ENCODE measurements at regions not wholly inside any gene's neighbourhood (a gene's known extent, or its start where the extent isn't known, plus 50 kb on each side); places are given as distances from the start of the nearest gene placed in this dataset.

DNA sequence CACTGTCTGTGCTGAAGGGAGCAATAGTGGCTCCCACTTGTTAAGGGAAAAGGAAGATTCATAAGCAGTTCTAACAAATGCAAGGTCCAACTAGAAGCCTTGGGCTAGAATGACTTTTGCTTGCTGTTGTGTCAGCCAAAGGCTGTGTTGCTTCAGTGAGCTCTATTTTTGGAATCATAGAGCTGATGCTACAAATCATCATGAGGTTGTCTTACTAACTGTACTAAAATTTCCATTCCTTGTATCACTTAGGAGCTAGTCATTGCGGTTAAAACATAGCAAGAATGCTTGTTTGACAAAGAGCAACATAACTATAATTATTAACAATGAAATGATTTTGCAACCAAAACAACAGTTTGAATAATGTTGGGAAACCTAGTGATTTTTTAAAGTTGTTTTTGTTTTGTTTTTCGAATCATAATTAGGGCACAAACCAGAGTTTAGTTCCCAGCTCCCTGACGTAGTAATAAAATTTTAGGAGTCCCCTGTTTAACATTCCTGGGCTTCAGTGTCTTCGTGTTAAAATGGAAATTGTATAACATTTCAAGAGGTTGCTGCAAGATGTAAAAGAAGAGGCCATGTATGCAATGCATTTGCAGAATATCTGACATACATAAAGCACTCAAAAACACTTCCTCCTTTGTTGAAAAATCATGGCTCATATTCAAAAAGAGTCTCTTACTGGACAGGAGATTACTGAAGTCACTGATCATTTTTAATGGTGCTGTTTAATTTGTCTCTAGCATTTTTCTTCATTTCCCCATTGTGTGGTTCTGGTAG lies 183.4 kb downstream of the MACC1 start:
- 60 to 66% (median 62%) methylated on average over 4 of the region's 4 CpGs for WGBS, 3 donors
- TF ChIP-seq, protein P1, sequence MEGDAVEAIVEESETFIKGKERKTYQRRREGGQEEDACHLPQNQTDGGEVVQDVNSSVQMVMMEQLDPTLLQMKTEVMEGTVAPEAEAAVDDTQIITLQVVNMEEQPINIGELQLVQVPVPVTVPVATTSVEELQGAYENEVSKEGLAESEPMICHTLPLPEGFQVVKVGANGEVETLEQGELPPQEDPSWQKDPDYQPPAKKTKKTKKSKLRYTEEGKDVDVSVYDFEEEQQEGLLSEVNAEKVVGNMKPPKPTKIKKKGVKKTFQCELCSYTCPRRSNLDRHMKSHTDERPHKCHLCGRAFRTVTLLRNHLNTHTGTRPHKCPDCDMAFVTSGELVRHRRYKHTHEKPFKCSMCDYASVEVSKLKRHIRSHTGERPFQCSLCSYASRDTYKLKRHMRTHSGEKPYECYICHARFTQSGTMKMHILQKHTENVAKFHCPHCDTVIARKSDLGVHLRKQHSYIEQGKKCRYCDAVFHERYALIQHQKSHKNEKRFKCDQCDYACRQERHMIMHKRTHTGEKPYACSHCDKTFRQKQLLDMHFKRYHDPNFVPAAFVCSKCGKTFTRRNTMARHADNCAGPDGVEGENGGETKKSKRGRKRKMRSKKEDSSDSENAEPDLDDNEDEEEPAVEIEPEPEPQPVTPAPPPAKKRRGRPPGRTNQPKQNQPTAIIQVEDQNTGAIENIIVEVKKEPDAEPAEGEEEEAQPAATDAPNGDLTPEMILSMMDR (IDR thresholded peaks at IDR 0.05): no peak
- intact Hi-C loops (cut with DNase I): no loop called here
- no peaks in the 10 kb centered on the region for H3K27me3 ChIP-seq (ENCODE audit: insufficient read depth in 3 of 3, low read length in 2 of 3)
- H3K9me3 ChIP-seq: no peaks in the 10 kb centered on the region
- ATAC-seq (no peak), DNase-seq (no peak)
- H3K36me3 ChIP-seq (ENCODE audit: insufficient read depth in 1 of 2, low read depth in 1 of 2): no peaks in the 10 kb centered on the region
- H3K27ac ChIP-seq: no peak overlapping the region
- no peaks in the 10 kb centered on the region for H3K4me1 ChIP-seq
- H3K4me3 ChIP-seq: no peak overlapping the region

DNA sequence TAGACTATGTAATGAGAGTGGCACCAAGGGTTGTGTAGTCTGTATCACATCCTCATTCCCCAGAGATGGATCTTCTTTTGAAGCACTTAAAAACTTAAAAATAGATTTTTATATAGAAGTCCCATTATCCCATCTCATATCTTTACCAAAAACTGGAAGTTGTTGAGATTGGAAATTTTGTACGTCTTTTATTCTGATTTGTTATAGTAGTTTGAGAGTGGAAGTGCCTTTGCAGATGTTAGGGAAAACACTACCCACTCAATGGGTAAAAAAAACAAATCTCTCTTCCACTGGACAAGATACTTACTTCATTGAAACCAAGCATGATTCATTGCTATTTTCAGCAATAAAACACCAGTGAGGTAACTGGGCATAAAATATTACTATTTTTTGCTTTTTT lies 184.4 kb downstream of the MACC1 start:
- DNase-seq (no peak), ATAC-seq (no peak)
- Histone ChIP-seq H3K4me3 (no peak overlapping the region), H3K4me1 (no peaks in the 10 kb centered on the region), H3K27ac (no peak overlapping the region), H3K9me3 (no peaks in the 10 kb centered on the region), H3K27me3 (ENCODE audit: insufficient read depth in 3 of 3, low read length in 2 of 3) (no peaks in the 10 kb centered on the region), H3K36me3 (ENCODE audit: insufficient read depth in 1 of 2, low read depth in 1 of 2) (no peaks in the 10 kb centered on the region)
- WGBS, 3 donors: 71 to 81% (median 81%) methylated on average over 1 of the region's 1 CpG
- intact Hi-C loops (cut with DNase I): no loop called here
- TF ChIP-seq, protein P1 (IDR thresholded peaks at IDR 0.05): no peak

DNA sequence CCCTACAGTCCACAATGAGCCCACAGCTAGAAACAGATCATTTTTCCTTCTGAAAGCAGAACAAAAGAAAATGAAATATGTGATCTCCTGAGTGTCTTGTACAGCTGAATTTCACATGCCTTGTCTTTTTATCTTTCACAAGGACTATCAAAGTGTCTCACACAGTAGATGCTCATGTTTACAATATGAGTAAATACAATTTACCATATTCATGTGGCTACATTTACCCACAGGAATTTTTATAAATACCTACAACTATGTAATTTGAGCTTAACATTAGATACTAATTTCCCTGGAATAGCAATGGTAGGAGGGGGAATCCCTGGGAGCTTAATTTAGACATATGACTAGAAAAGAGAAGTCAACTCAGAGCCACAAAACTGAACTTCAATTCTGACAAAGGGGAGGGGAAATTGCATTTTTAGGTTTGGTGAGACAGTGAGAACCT lies 186.2 kb downstream of the MACC1 start:
- Histone ChIP-seq H3K4me3 (no peak overlapping the region), H3K36me3 (ENCODE audit: insufficient read depth in 1 of 2, low read depth in 1 of 2) (no peaks in the 10 kb centered on the region), H3K27ac (no peak overlapping the region), H3K27me3 (ENCODE audit: insufficient read depth in 3 of 3, low read length in 2 of 3) (no peaks in the 10 kb centered on the region), H3K4me1 (no peaks in the 10 kb centered on the region), H3K9me3 (no peaks in the 10 kb centered on the region)
- TF ChIP-seq, protein P1 (IDR thresholded peaks at IDR 0.05): no peak
- intact Hi-C loops (cut with DNase I): no loop called here
- DNase-seq (no peak), ATAC-seq (no peak)

DNA sequence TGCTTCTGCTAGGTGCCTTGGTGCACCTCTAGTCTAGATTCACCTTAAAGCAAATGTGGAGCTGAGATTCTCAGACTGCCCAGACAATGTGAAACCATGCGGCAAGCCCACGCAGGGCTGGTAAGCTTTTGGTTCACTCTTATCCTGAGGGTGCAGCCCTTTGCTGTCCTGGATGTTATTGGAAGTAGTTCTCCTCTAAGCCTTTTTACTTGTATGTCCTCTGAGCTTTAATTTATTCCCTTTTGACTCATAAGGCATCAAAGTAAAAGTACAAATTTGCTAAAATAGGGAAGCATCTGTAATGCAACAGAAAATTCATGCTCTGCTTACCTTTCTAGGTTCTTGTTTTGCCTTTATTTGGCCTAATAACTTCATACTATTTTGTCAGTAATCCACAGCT lies 186.8 kb downstream of the MACC1 start:
- WGBS, 3 donors: 57 to 75% (median 63%) methylated on average over 2 of the region's 2 CpGs
- H3K4me3 ChIP-seq: no peak overlapping the region
- H3K27me3 ChIP-seq (ENCODE audit: insufficient read depth in 3 of 3, low read length in 2 of 3): no peaks in the 10 kb centered on the region
- TF ChIP-seq, protein P1 (IDR thresholded peaks at IDR 0.05): no peak
- no peaks in the 10 kb centered on the region for H3K36me3 ChIP-seq (ENCODE audit: insufficient read depth in 1 of 2, low read depth in 1 of 2)
- H3K4me1 ChIP-seq: no peaks in the 10 kb centered on the region
- ATAC-seq: no peak
- H3K27ac ChIP-seq: no peak overlapping the region
- DNase-seq: no peak
- H3K9me3 ChIP-seq: no peaks in the 10 kb centered on the region
- intact Hi-C loops (cut with DNase I): no loop called here

DNA sequence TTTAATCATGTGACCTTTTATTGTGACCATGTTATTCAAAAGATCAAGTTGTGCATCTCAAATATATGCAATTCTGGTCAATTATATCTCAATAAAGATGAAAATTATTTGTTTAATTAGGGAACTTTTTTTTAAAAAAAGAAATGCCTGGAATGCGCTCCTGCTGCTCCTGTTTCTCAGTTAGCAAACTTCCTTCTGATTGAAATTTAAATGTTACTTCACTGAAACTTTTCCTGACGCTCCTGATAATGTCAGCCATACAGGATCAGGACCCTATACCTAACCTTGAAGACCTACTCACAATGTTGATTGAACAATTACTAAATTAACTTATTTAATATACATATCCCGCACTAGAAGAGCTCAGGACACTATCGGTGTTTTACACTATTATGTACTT lies 190.4 kb downstream of the MACC1 start:
- TF ChIP-seq, protein P1 (IDR thresholded peaks at IDR 0.05): no peak
- H3K27ac ChIP-seq: no peak overlapping the region
- intact Hi-C loops (cut with DNase I): no loop called here
- no peaks in the 10 kb centered on the region for H3K36me3 ChIP-seq (ENCODE audit: insufficient read depth in 1 of 2, low read depth in 1 of 2)
- no peaks in the 10 kb centered on the region for H3K27me3 ChIP-seq (ENCODE audit: insufficient read depth in 3 of 3, low read length in 2 of 3)
- H3K9me3 ChIP-seq: no peaks in the 10 kb centered on the region
- H3K4me3 ChIP-seq: no peak overlapping the region
- ATAC-seq (no peak), DNase-seq (no peak)
- no peaks in the 10 kb centered on the region for H3K4me1 ChIP-seq
- 86 to 90% (median 89%) methylated on average over 4 of the region's 4 CpGs for WGBS, 3 donors
